T47D (cell line): ENCODE measurements at regions not wholly inside any gene's neighbourhood (a gene's known extent, or its start where the extent isn't known, plus 50 kb on each side); places are given as distances from the start of the nearest gene placed in this dataset.
"Not testable (repeated sequence)": the region's sequence is repeated elsewhere in the genome, so short reads cannot be mapped to it uniquely, and the experiment has no call there.

Experiments
- DNase-seq, 2 experiments: peaks; one replicate each; pipeline versions ENCODE4 v3.0.0 to v3.0.0-alpha.2; 2011 to 2012; ENCODE audit warnings: low read depth in 1 of 2, low spot score in 1 of 2
- JUND ChIP-seq: IDR thresholded peaks from 2 replicates; pipeline ENCODE4 v1.6.1; 2012; ENCODE audit warnings: low read depth
- in situ Hi-C: cut with HindIII; loops from 2 replicates; pipeline ENCODE4 v1.10.0; 2016; ENCODE audit warnings: low sequenced_read_pairs, low pct_unique_long_range_greater_than_20kb

DNA sequence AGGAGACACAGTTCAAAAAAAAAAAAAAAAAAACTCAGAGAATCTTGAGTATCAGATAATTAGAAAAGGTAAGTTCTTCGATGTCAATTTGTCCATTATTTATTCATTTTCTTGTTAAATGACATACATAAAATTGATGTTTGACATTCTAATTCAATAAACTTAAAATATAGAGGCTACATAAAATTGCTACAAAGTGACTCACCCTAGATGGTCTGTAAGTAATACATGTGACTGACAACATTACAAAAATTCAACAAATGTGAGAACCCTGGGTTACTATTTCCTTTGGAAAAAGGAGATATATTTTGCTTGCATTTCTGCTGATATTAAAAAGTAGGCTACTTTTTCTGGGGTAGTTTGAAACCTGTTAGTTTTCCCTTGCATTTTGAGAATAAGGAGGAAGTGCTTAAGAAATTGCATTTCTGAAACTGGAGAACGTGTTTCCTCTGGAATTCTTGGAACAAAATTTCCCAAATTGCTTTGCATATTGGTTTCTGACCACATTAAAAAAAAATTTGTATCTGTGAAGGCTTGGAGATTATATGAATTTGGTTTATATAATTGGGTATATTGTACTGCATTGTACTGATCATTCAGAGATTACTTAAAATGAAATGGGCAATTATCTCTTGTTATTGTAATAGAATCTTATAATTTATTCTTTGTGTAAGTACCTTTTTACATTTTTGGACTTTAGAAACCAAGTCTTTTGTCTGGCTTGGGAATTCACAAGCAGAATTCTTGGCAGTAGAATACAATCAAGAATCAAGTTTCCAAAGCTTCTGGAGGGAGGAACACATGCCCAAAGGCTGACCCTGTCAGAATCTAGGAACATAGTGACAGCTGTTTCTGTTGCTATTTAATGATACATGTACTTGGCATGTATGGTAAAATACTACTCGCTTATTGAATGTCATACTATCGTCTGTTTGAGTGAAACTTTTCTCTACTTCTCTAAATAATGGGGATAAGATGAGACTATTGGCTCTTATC lies 106.1 kb downstream of the DSEL start:
- in situ Hi-C loops: no loop called here
- no peak for TF ChIP-seq JUND
- no peak for DNase-seq

DNA sequence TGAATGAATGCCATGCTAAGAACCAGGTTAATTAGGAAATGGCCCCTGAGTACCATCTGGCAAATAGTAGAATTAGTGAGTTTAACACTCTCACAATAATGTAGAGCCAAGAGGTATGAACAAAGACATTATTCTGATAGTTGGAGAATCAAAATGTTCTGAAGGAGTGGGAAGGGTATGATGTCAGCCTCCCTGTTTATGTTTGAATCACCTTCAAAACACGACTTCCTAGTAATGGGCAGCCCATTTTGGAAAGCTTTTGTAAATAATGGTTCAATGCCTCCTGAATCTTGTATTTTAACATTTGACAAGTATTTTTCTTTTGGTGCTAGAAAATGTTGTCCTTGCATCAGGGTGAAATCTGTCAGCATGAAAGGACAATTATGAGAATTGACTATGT lies 108.3 kb downstream of the DSEL start:
- in situ Hi-C loops: no loop called here
- TF ChIP-seq JUND: no peak
- no peak for DNase-seq

DNA sequence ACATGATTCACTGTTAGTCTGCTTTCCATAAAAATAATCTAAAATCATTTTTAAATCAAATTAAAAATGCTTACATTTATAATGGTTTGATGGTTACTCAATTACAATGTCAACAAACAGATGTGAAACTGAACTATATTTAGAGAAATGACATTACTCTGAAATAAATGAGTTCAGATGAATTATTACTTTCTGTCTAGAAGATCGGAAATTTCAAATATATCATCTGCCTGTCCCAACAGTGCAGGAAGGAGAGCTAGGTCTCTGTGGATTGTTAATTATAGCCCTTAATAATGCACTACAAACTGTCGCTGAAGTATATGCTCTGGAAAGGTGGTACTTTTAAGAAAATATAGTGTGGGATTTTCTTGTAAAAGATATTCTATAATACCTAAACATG lies 109.8 kb downstream of the DSEL start:
- in situ Hi-C loops: no loop called here
- TF ChIP-seq JUND: no peak
- no peak for DNase-seq

DNA sequence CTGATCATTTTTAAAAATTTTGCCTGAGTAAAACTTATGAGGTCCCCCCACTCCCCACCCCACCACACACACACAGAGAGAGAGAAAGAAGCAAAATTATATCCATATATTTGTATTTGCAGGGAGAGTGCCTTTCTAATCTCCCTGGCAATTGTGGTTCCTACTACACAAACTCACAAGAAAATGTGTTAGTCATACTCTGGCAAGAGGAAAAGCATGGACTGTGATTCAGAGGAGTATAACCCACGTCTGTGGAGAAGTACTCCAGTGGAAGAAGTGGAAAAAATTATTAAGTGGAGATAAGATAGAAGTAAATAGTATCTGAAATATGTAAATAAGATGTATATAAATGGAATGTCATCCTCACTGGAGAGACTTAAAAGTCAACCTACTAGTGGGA lies 114.0 kb downstream of the DSEL start:
- TF ChIP-seq JUND: no peak
- in situ Hi-C loops: no loop called here
- DNase-seq: no peak

DNA sequence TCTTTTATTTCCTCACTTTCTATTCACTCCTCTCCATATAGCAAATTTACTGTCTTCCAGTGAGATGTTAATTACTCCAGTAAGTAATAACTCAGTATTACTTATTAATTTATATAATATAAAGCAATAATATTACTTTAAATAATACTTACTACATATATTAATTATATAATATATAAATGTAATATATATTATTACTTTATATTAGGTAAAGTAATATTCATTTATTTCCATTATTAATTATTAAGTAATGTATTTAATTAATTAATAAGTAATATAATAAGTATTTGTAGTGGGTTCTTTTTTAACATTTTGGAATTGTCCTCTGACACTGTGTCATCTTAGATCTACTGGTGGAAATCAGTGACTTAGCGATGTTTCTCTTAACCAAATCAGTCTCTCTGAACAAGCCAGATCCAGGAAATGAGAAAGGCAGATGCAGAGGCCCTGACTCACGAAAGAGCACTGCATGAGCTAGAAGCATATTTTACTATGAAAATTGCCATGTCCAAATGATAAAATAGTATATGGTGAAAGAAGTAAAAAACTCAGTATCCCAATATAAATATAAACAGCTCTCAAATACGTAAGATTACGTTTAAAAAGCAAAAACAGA lies 115.9 kb downstream of the DSEL start:
- no peak for TF ChIP-seq JUND
- in situ Hi-C loops: no loop called here
- DNase-seq: no peak

DNA sequence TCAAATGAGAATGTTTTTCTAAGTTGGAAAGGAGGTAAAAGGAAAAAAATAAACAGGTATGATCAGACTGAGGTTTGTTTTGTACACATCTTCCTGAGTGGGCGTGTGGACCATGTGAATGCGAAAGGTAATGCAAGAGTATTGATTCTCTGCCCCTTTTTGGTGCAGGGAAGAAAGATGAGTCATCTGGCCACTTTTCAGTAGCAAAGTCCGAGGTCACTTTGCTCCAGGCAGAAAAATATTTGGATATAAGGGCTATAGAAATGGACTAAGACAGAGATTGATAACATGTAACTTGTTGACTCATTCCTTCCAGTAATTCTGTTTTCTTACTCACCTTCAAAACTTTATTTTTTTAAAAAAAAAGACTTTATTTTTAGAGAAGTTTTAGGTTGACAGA lies 130.5 kb downstream of the DSEL start:
- no peak for TF ChIP-seq JUND
- in situ Hi-C loops: no loop called here
- no peak for DNase-seq

DNA sequence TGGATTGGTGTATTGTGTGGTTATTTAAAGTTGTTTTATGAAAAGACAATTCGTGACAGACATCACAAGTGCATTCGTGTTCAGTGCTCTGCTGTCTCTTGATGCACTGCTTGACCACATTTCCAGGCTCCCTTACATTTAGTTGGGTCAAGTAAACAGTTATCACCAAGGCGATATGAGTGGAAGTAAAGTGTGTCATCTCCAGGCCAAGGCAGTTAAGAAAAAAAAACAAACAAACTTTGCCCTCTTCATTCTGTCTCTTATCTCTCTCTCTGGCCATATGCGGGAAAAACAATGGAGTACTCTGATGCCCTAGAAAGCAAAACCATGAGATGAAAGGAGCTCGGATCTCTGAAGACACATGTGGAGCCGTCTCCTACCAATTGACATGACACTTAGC lies 131.1 kb downstream of the DSEL start:
- in situ Hi-C loops: no loop called here
- TF ChIP-seq JUND: no peak
- no peak for DNase-seq

DNA sequence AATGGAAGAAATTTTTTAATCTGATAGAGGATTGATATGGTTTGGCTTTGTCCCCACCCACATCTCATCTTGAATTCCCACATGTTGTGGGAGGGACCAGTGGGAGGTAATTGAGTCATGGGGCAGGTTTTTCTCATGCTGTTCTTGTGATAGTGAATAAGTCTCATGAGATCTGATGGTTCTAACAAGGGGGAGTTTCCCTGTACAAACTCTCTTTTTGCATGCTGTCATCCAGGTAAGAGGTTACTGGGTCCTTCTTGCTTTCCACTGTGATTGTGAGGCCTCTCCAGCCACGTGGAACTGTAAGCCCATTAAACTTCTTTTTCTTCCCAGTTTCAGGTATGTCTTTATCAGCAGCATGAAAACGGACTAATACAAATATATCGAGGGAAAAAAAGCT lies 132.5 kb downstream of the DSEL start:
- DNase-seq, in situ Hi-C loops: not testable (repeated sequence)

DNA sequence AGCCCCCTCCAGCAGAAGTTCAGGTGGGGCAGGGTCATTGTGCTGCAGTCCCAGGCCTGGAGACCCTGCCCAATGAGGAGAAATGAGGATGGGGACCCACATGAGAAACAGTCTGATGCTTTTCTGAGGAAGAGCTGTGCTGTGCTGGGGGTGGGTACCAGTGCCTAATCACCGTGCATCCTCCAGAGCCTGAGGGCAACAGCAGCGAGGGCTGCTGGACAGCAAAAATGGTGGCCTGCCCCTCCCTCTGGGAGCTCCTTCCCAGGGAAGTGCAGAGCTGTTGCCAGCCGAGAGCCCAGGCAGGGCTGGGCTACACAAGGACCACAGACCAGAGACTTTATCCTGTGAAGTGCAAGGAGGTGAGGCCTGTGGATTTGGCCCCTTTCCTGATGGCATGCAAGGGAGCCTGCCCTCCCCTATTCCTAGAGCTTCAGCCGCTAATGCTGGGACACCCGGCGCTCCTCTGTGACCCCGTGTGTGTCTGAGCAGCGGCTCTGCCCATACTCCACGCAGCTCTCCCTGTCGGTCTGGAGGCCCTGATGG lies 134.8 kb downstream of the DSEL start:
- in situ Hi-C loops: no loop called here

DNA sequence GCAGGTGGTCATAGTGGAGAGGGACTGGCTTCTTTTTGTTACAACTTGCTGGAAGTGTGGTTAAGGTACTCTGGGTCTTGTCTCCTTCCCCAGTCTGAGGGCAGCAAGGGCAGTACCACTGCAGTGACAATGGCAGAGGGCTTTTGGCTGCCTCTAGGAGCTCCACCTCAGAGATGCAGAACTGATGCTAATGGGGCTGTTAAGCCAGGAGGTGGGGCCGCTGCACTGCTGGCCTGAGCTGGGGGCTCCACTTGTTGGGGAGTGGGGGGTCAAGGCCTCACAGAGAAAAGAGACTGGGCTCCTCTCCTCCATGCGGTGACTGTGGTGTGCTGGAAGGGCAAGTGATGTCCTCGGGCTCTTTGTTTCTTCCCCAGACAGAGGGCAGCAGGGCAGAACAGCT lies 135.7 kb downstream of the DSEL start:
- in situ Hi-C loops: no loop called here
- no peak for TF ChIP-seq JUND
- DNase-seq: no peak

More for the DNA sequence above, 134.8 kb downstream of the DSEL start:
- no peak for DNase-seq
- no peak for TF ChIP-seq JUND

DNA sequence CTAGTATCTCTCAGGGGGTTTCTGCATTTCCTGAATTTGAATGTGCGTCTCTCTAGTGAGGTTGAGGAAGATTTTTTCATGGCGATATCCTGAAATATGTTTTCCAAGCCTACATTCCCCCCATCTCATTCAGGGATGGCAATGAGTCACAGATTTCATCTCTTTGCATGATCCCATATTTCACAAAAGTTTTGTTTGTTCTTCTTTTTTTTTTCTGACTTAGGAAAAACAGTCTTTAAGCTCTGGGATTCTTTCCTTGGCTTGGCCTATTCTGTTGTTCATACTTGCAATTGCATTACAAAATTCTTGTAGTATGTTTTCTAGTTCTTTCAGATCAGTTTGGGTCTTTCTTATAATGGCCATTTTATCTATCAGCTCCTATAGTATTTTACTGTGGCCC lies 136.5 kb downstream of the DSEL start:
- TF ChIP-seq JUND: no peak
- in situ Hi-C loops: no loop called here
- DNase-seq: no peak

DNA sequence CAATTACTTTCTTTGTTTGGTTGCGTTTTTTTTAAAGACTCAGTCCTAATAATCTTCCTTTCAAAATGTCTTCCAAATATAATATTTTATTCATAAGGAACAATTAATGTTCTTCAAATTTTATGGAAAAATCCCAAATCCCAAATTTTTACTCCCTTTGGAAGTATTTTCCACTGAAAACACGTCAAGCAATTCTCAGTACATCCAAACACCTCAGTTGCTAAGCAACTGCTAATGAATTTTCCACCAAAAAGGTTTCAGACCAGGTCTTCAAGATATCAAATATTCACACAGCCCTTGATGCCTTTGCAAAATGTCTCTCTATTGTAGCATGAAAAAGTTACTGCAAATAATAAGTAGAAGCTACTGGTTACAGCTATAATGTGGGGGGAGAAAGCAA lies 140.1 kb downstream of the DSEL start:
- no peak for DNase-seq
- TF ChIP-seq JUND: no peak
- in situ Hi-C loops: no loop called here

DNA sequence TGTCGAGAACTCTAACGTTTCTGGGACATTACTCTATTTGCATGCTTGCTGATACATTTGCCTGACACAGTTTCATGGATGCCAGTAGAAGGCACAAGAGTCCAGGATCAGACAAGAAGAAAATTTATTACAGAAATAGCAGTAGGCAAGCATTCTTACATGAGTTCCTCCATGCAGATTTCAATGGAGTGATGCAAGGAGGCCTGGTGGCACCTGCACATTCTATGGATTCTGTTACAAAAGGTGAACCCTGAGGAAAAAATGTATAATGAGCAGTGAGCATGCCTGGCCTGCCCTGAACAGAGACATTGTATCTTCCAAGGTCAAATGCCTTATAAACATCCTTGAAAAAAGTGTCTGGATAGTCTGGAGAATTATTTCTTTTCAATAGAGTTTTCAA lies 142.9 kb downstream of the DSEL start:
- TF ChIP-seq JUND: no peak
- DNase-seq: no peak
- in situ Hi-C loops: no loop called here
